ENCODE measurements at regions not wholly inside any gene's neighbourhood (a gene's known extent, or its start where the extent isn't known, plus 50 kb on each side); places are given as distances from the start of the nearest gene placed in this dataset.

DNA sequence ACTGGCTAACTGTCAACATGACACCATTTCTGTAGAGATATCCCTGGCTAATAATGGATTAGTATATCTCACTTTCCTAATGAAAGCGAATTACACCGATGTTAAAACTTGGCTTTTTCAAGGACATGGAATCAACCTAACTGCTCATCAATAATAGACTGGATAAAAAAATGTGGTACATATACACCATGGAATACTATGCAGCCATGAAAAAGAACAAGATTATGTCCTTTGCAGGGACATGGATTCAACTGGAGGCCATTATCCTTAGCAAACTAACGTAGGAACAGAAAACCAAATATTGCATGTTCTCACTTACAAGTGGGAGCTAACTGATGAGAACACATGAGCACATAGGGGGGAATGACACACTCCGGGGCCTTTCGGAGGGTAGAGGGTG, 62.6 kb downstream of the ZIC1 start:
- Histone ChIP-seq H3K9ac (ENCODE audit: low read depth in 1 of 2, low read length in 2 of 2) (no peak overlapping the region), H3K36me3 (ENCODE audit: control insufficient read depth in 2 of 2, insufficient read depth in 2 of 2, low read length in 2 of 2) (no peaks in the 10 kb centered on the region), H3K4me1 (ENCODE audit: control insufficient read depth in 2 of 2, insufficient read depth in 2 of 2, low read length in 2 of 2) (no peaks in the 10 kb centered on the region), H3K27me3 (ENCODE audit: control insufficient read depth in 2 of 2, insufficient read depth in 2 of 2, low read length in 2 of 2) (no peaks in the 10 kb centered on the region), H3K27ac (ENCODE audit: low read depth in 2 of 2, low read length in 2 of 2) (no peak overlapping the region), H3K9me3 (ENCODE audit: control insufficient read depth in 2 of 2, low read length in 2 of 2) (no peaks in the 10 kb centered on the region), H3K4me3 (ENCODE audit: low read length in 2 of 2) (no peak overlapping the region)

GRCh38 chr3:147472846-147473245, 63.7 kb downstream of the ZIC1 start:
- Histone ChIP-seq H3K4me3 (ENCODE audit: low read length in 2 of 2) (no peak overlapping the region), H3K27me3 (ENCODE audit: control insufficient read depth in 2 of 2, insufficient read depth in 2 of 2, low read length in 2 of 2) (no peaks in the 10 kb centered on the region), H3K36me3 (ENCODE audit: control insufficient read depth in 2 of 2, insufficient read depth in 2 of 2, low read length in 2 of 2) (no peaks in the 10 kb centered on the region), H3K9me3 (ENCODE audit: control insufficient read depth in 2 of 2, low read length in 2 of 2) (no peaks in the 10 kb centered on the region), H3K9ac (ENCODE audit: low read depth in 1 of 2, low read length in 2 of 2) (no peak overlapping the region), H3K27ac (ENCODE audit: low read depth in 2 of 2, low read length in 2 of 2) (no peak overlapping the region), H3K4me1 (ENCODE audit: control insufficient read depth in 2 of 2, insufficient read depth in 2 of 2, low read length in 2 of 2) (no peaks in the 10 kb centered on the region)

DNA sequence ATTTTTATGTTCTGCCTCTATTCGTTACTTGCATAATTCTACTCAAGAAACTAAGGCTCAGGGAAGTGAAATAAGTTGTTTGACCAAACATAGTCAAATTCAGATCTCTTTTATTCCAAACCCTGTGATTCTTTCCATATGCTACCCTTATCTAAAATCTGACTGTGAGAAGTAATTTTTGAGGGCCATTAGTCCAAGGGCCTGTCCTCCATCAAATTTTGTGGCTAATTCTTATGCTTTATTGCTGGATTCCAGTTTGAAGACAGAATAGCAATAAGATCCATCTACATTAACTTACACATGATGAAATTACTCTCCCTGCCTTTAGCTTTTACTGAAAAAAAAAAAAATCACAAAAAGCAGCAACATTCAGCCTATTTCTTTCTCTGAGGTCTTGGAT, 74.0 kb downstream of the ZIC1 start:
- Histone ChIP-seq H3K4me1 (ENCODE audit: control insufficient read depth in 2 of 2, insufficient read depth in 2 of 2, low read length in 2 of 2) (no peaks in the 10 kb centered on the region), H3K9ac (ENCODE audit: low read depth in 1 of 2, low read length in 2 of 2) (no peak overlapping the region), H3K36me3 (ENCODE audit: control insufficient read depth in 2 of 2, insufficient read depth in 2 of 2, low read length in 2 of 2) (no peaks in the 10 kb centered on the region), H3K4me3 (ENCODE audit: low read length in 2 of 2) (no peak overlapping the region), H3K9me3 (ENCODE audit: control insufficient read depth in 2 of 2, low read length in 2 of 2) (no peaks in the 10 kb centered on the region), H3K27me3 (ENCODE audit: control insufficient read depth in 2 of 2, insufficient read depth in 2 of 2, low read length in 2 of 2) (no peaks in the 10 kb centered on the region), H3K27ac (ENCODE audit: low read depth in 2 of 2, low read length in 2 of 2) (no peak overlapping the region)

DNA sequence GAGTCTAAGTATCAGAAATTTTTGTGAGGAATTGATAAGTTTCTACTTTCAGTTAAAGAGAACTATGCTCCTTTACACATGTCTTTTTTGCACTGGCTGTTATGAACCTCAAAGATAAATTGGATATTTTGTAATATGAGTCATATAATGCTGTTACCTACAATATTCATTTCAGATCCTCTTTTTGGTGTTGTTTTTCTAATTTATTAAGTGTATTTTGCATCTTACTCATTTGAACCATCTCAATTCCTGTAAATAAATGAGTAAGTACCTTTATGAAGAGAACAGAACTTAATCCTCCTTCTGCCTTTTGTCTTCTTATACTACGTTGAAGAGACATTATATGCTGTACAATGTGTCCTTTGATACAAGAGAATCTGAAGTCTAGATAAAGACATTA, 74.4 kb downstream of the ZIC1 start:
- no peaks in the 10 kb centered on the region for H3K4me1 ChIP-seq (ENCODE audit: control insufficient read depth in 2 of 2, insufficient read depth in 2 of 2, low read length in 2 of 2)
- H3K9me3 ChIP-seq (ENCODE audit: control insufficient read depth in 2 of 2, low read length in 2 of 2): no peaks in the 10 kb centered on the region
- no peak overlapping the region for H3K27ac ChIP-seq (ENCODE audit: low read depth in 2 of 2, low read length in 2 of 2)
- H3K4me3 ChIP-seq (ENCODE audit: low read length in 2 of 2): no peak overlapping the region
- no peak overlapping the region for H3K9ac ChIP-seq (ENCODE audit: low read depth in 1 of 2, low read length in 2 of 2)
- no peaks in the 10 kb centered on the region for H3K27me3 ChIP-seq (ENCODE audit: control insufficient read depth in 2 of 2, insufficient read depth in 2 of 2, low read length in 2 of 2)
- no peaks in the 10 kb centered on the region for H3K36me3 ChIP-seq (ENCODE audit: control insufficient read depth in 2 of 2, insufficient read depth in 2 of 2, low read length in 2 of 2)

DNA sequence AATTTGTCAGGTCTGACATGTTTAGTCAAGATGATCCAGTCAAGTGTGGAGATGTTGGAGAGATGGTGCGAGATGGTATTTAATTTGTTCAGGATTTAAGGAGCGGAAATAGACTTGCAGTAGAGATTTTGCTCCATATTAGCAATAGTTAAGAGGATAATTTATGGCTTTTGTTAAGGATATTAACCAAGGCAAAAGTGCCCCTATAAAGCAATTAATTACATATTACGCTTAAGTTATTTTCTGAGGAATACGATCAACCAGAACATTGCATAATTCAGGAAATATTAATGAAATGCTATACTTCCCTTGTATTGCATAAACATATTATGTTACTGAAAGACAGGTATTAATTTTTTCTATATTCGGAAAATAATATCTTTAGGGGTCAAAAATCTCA, 83.9 kb downstream of the ZIC1 start:
- no peak overlapping the region for H3K9ac ChIP-seq (ENCODE audit: low read depth in 1 of 2, low read length in 2 of 2)
- no peaks in the 10 kb centered on the region for H3K4me1 ChIP-seq (ENCODE audit: control insufficient read depth in 2 of 2, insufficient read depth in 2 of 2, low read length in 2 of 2)
- H3K27ac ChIP-seq (ENCODE audit: low read depth in 2 of 2, low read length in 2 of 2): no peak overlapping the region
- no peaks in the 10 kb centered on the region for H3K9me3 ChIP-seq (ENCODE audit: control insufficient read depth in 2 of 2, low read length in 2 of 2)
- H3K27me3 ChIP-seq (ENCODE audit: control insufficient read depth in 2 of 2, insufficient read depth in 2 of 2, low read length in 2 of 2): no peaks in the 10 kb centered on the region
- no peaks in the 10 kb centered on the region for H3K36me3 ChIP-seq (ENCODE audit: control insufficient read depth in 2 of 2, insufficient read depth in 2 of 2, low read length in 2 of 2)
- H3K4me3 ChIP-seq (ENCODE audit: low read length in 2 of 2): no peak overlapping the region

- Histone ChIP-seq H3K9ac (ENCODE audit: low read depth in 1 of 2, low read length in 2 of 2) (no peak overlapping the region), H3K27ac (ENCODE audit: low read depth in 2 of 2, low read length in 2 of 2) (no peak overlapping the region), H3K36me3 (ENCODE audit: control insufficient read depth in 2 of 2, insufficient read depth in 2 of 2, low read length in 2 of 2) (no peaks in the 10 kb centered on the region), H3K4me3 (ENCODE audit: low read length in 2 of 2) (no peak overlapping the region), H3K9me3 (ENCODE audit: control insufficient read depth in 2 of 2, low read length in 2 of 2) (no peaks in the 10 kb centered on the region), H3K27me3 (ENCODE audit: control insufficient read depth in 2 of 2, insufficient read depth in 2 of 2, low read length in 2 of 2) (no peaks in the 10 kb centered on the region), H3K4me1 (ENCODE audit: control insufficient read depth in 2 of 2, insufficient read depth in 2 of 2, low read length in 2 of 2) (no peaks in the 10 kb centered on the region)
Observed at GRCh38 chr3:147493666-147494065, 84.5 kb downstream of the ZIC1 start.

DNA sequence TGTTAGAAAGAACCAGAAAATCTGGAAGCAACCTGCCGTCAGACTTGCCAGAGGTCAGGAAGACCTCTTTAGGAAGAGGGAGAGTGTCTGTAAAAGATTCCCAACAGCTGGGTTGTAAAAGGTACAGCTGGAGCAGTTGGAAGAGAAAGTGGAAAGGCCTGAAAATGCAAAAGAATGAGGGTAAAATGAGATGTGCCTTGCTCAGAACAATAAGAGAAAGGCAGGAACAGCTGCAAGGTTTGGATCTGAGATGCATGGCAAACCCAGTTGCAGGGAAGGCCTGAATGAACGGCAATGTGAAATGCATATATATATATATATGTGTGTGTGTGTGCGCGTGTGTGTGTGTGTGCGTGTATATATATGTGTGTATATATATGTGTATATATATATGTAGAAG, 88.1 kb downstream of the ZIC1 start:
- no peaks in the 10 kb centered on the region for H3K36me3 ChIP-seq (ENCODE audit: control insufficient read depth in 2 of 2, insufficient read depth in 2 of 2, low read length in 2 of 2)
- H3K4me3 ChIP-seq (ENCODE audit: low read length in 2 of 2): no peak overlapping the region
- no peak overlapping the region for H3K27ac ChIP-seq (ENCODE audit: low read depth in 2 of 2, low read length in 2 of 2)
- H3K9me3 ChIP-seq (ENCODE audit: control insufficient read depth in 2 of 2, low read length in 2 of 2): no peaks in the 10 kb centered on the region
- H3K4me1 ChIP-seq (ENCODE audit: control insufficient read depth in 2 of 2, insufficient read depth in 2 of 2, low read length in 2 of 2): no peaks in the 10 kb centered on the region
- no peaks in the 10 kb centered on the region for H3K27me3 ChIP-seq (ENCODE audit: control insufficient read depth in 2 of 2, insufficient read depth in 2 of 2, low read length in 2 of 2)
- H3K9ac ChIP-seq (ENCODE audit: low read depth in 1 of 2, low read length in 2 of 2): no peak overlapping the region

GRCh38 chr3:147507638-147508286, 98.6 kb downstream of the ZIC1 start:
- no peak overlapping the region for H3K27ac ChIP-seq (ENCODE audit: low read depth in 2 of 2, low read length in 2 of 2)
- no peaks in the 10 kb centered on the region for H3K4me1 ChIP-seq (ENCODE audit: control insufficient read depth in 2 of 2, insufficient read depth in 2 of 2, low read length in 2 of 2)
- no peaks in the 10 kb centered on the region for H3K27me3 ChIP-seq (ENCODE audit: control insufficient read depth in 2 of 2, insufficient read depth in 2 of 2, low read length in 2 of 2)
- H3K9ac ChIP-seq (ENCODE audit: low read depth in 1 of 2, low read length in 2 of 2): no peak overlapping the region
- H3K9me3 ChIP-seq (ENCODE audit: control insufficient read depth in 2 of 2, low read length in 2 of 2): no peaks in the 10 kb centered on the region
- H3K36me3 ChIP-seq (ENCODE audit: control insufficient read depth in 2 of 2, insufficient read depth in 2 of 2, low read length in 2 of 2): no peaks in the 10 kb centered on the region
- H3K4me3 ChIP-seq (ENCODE audit: low read length in 2 of 2): no peak overlapping the region

DNA sequence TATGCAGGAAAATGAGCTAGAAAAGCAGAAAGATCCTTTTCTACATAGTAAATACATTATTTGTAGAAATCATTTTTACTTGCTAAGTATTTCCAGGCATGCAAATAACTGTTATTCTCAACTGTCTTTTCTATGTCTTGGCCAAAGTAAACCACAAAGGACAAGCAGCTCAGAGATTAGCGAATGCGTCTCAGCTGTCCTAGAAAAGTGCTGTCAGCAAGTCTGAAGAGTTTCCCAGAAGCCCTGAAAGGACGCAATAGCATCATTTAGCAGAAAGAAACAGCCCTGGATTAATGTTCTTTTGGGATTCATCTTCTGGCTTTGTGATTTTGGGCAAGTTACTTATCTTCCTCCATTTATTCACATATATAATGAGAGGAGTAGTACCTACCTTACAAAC, 100.3 kb downstream of the ZIC1 start:
- no peak overlapping the region for H3K4me3 ChIP-seq (ENCODE audit: low read length in 2 of 2)
- H3K9ac ChIP-seq (ENCODE audit: low read depth in 1 of 2, low read length in 2 of 2): no peak overlapping the region
- H3K9me3 ChIP-seq (ENCODE audit: control insufficient read depth in 2 of 2, low read length in 2 of 2): no peaks in the 10 kb centered on the region
- no peak overlapping the region for H3K27ac ChIP-seq (ENCODE audit: low read depth in 2 of 2, low read length in 2 of 2)
- no peaks in the 10 kb centered on the region for H3K27me3 ChIP-seq (ENCODE audit: control insufficient read depth in 2 of 2, insufficient read depth in 2 of 2, low read length in 2 of 2)
- H3K4me1 ChIP-seq (ENCODE audit: control insufficient read depth in 2 of 2, insufficient read depth in 2 of 2, low read length in 2 of 2): no peaks in the 10 kb centered on the region
- no peaks in the 10 kb centered on the region for H3K36me3 ChIP-seq (ENCODE audit: control insufficient read depth in 2 of 2, insufficient read depth in 2 of 2, low read length in 2 of 2)

GRCh38 chr3:147513785-147514184, 104.6 kb downstream of the ZIC1 start:
- Histone ChIP-seq H3K9me3 (ENCODE audit: control insufficient read depth in 2 of 2, low read length in 2 of 2) (no peaks in the 10 kb centered on the region), H3K4me3 (ENCODE audit: low read length in 2 of 2) (no peak overlapping the region), H3K4me1 (ENCODE audit: control insufficient read depth in 2 of 2, insufficient read depth in 2 of 2, low read length in 2 of 2) (no peaks in the 10 kb centered on the region), H3K9ac (ENCODE audit: low read depth in 1 of 2, low read length in 2 of 2) (no peak overlapping the region), H3K27me3 (ENCODE audit: control insufficient read depth in 2 of 2, insufficient read depth in 2 of 2, low read length in 2 of 2) (no peaks in the 10 kb centered on the region), H3K36me3 (ENCODE audit: control insufficient read depth in 2 of 2, insufficient read depth in 2 of 2, low read length in 2 of 2) (no peaks in the 10 kb centered on the region), H3K27ac (ENCODE audit: low read depth in 2 of 2, low read length in 2 of 2) (no peak overlapping the region)

Measured in mucosa of rectum (tissue), 2 donors.